ENCODE measurements at regions not wholly inside any gene's neighbourhood (a gene's known extent, or its start where the extent isn't known, plus 50 kb on each side); places are given as distances from the start of the nearest gene placed in this dataset.

DNA sequence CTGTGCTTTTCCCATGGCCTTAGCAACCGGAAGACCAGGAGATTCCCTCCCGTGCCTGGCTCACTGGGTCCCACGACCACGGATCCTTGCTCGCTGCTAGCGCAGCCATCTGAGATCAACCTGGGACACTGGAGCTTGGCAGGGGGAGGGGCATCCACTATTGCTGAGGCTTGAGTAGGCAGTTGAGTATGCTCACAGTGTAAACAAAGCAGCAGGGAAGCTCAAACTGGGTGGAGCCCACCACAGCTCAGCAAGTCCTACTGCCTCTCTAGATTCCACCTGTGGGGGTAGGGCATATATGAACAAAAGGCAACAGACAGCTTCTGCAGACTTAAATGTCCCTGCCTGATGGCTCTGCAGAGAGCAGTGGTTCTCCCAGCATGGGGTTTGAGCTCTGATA, 697.0 kb downstream of the SORCS1 start:
- no peak overlapping the region for H3K9ac ChIP-seq (ENCODE audit: low read length)
- no peaks in the 10 kb centered on the region for H3K27me3 ChIP-seq (replicated peaks; ENCODE audit: control insufficient read depth, insufficient read depth, low read length)
- no peaks in the 10 kb centered on the region for H3K36me3 ChIP-seq (ENCODE audit: control insufficient read depth, insufficient read depth, low read length, severe bottlenecking)
- DNase-seq (ENCODE audit: low read depth), result no peak
- no peaks in the 10 kb centered on the region for H3K4me1 ChIP-seq (ENCODE audit: control insufficient read depth, insufficient read depth, low read length)
- no peaks in the 10 kb centered on the region for H3K9me3 ChIP-seq (ENCODE audit: control insufficient read depth, low read length)
- H3K4me3 ChIP-seq (ENCODE audit: low read length), result no peak overlapping the region

DNA sequence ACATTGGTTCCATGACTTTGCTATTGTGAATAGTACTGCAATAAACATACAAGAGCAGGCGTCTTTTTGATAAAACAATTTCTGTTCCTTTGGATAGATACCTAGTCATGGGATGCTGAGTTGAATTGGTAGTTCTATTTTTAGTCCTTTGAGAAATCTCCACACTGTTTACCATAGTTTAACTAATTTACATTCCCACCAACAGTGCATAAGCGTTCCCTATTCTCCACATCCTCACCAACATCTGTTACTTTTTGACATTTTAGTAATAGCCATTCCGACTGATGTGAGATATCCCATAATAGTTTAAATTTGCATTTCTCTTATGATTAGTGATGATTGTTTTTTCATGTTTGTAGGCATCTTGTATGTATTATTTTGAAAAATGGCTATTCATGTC, 707.0 kb downstream of the SORCS1 start:
- no peak for DNase-seq (ENCODE audit: low read depth)
- no peaks in the 10 kb centered on the region for H3K27me3 ChIP-seq (replicated peaks; ENCODE audit: control insufficient read depth, insufficient read depth, low read length)
- no peaks in the 10 kb centered on the region for H3K4me1 ChIP-seq (ENCODE audit: control insufficient read depth, insufficient read depth, low read length)
- H3K36me3 ChIP-seq (ENCODE audit: control insufficient read depth, insufficient read depth, low read length, severe bottlenecking), result no peaks in the 10 kb centered on the region
- no peak overlapping the region for H3K4me3 ChIP-seq (ENCODE audit: low read length)
- no peaks in the 10 kb centered on the region for H3K9me3 ChIP-seq (ENCODE audit: control insufficient read depth, low read length)
- H3K9ac ChIP-seq (ENCODE audit: low read length), result no peak overlapping the region

DNA sequence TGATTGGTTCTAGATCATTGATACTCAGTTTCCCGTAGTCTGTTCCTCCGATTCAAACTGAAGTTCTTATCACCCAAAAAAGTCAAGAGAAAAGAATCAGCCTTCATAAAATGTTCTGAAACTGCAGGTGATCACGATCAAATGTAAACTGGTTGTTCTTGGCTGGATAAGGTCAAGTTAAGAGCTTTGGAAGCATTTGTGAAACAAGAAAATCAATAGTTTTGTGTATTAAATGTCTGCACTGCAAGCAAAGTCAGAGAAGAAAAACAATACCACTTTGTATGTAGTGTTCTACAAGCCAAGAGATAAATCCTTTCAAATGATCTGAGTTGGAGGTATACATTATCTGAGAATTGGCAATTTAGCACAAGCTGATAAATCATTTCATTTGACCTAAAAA, 710.3 kb downstream of the SORCS1 start:
- no peak overlapping the region for H3K9ac ChIP-seq (ENCODE audit: low read length)
- no peaks in the 10 kb centered on the region for H3K4me1 ChIP-seq (ENCODE audit: control insufficient read depth, insufficient read depth, low read length)
- no peak for DNase-seq (ENCODE audit: low read depth)
- H3K36me3 ChIP-seq (ENCODE audit: control insufficient read depth, insufficient read depth, low read length, severe bottlenecking), result no peaks in the 10 kb centered on the region
- H3K4me3 ChIP-seq (ENCODE audit: low read length), result no peak overlapping the region
- H3K27me3 ChIP-seq (replicated peaks; ENCODE audit: control insufficient read depth, insufficient read depth, low read length), result no peaks in the 10 kb centered on the region
- no peaks in the 10 kb centered on the region for H3K9me3 ChIP-seq (ENCODE audit: control insufficient read depth, low read length)

DNA sequence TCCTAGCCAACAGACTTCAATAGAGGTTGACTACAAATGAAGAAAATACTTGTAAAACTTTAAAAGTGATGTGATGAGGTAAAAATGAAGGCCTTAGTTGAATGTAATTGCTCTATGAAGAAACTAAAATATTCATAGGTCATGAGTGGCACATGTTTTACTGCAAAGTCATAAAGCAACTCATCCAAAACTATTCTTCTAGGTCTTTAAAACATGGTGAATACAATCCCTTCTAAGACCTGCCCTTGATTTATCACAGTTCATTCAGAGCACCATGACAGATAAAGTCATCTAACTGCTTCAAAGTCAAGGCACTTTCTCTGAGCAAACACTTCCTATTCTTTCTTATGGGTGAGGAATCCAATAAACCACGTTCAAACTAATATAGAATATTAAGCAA, 713.5 kb downstream of the SORCS1 start:
- H3K9me3 ChIP-seq (ENCODE audit: control insufficient read depth, low read length), result no peaks in the 10 kb centered on the region
- H3K36me3 ChIP-seq (ENCODE audit: control insufficient read depth, insufficient read depth, low read length, severe bottlenecking), result no peaks in the 10 kb centered on the region
- DNase-seq (ENCODE audit: low read depth), result peak; percentile 19
- H3K9ac ChIP-seq (ENCODE audit: low read length), result no peak overlapping the region
- no peaks in the 10 kb centered on the region for H3K27me3 ChIP-seq (replicated peaks; ENCODE audit: control insufficient read depth, insufficient read depth, low read length)
- H3K4me1 ChIP-seq (ENCODE audit: control insufficient read depth, insufficient read depth, low read length), result no peaks in the 10 kb centered on the region
- no peak overlapping the region for H3K4me3 ChIP-seq (ENCODE audit: low read length)

DNA sequence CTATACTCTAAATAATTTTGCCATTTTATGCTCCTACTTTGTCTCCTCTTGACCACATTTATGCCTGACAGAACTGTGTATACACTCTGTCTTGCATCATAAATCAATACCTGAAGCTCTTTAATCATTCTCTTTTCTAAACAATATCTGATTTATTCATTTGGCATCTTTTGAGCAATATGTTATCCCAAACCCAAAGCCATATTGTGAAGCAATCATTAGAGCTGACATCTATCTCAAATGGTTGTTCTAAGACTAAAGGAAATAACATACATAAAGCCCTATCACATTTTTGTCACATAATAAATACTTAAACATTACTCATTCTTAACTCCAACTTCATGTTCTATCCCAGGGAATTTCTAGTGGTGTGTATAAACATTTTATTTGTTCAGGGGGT, 717.6 kb downstream of the SORCS1 start:
- DNase-seq (ENCODE audit: low read depth), result no peak
- no peaks in the 10 kb centered on the region for H3K36me3 ChIP-seq (ENCODE audit: control insufficient read depth, insufficient read depth, low read length, severe bottlenecking)
- no peak overlapping the region for H3K9ac ChIP-seq (ENCODE audit: low read length)
- no peak overlapping the region for H3K4me3 ChIP-seq (ENCODE audit: low read length)
- H3K4me1 ChIP-seq (ENCODE audit: control insufficient read depth, insufficient read depth, low read length), result no peaks in the 10 kb centered on the region
- H3K27me3 ChIP-seq (replicated peaks; ENCODE audit: control insufficient read depth, insufficient read depth, low read length), result no peaks in the 10 kb centered on the region
- H3K9me3 ChIP-seq (ENCODE audit: control insufficient read depth, low read length), result no peaks in the 10 kb centered on the region

DNA sequence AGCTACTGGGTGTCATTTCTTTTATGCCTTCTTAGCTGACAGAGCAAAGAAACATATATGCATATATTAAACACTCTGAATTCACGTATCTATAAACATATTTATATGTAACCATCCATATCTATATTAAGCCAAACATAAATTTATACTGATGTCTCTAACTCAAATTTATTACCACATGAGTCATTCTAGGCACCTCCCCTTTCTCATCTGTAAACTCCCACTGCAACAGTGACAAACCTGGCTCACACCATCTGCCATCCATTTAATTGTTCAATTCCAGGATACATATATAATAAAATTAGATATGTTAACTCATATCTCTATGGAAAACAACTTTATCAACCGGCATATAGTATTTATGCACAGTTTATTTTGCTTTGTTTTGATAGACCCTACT, 722.3 kb downstream of the SORCS1 start:
- Histone ChIP-seq H3K27me3 (replicated peaks; ENCODE audit: control insufficient read depth, insufficient read depth, low read length) (no peaks in the 10 kb centered on the region), H3K9ac (ENCODE audit: low read length) (no peak overlapping the region), H3K4me3 (ENCODE audit: low read length) (no peak overlapping the region), H3K9me3 (ENCODE audit: control insufficient read depth, low read length) (no peaks in the 10 kb centered on the region), H3K36me3 (ENCODE audit: control insufficient read depth, insufficient read depth, low read length, severe bottlenecking) (no peaks in the 10 kb centered on the region), H3K4me1 (ENCODE audit: control insufficient read depth, insufficient read depth, low read length) (no peaks in the 10 kb centered on the region)
- DNase-seq (ENCODE audit: low read depth), result no peak

DNA sequence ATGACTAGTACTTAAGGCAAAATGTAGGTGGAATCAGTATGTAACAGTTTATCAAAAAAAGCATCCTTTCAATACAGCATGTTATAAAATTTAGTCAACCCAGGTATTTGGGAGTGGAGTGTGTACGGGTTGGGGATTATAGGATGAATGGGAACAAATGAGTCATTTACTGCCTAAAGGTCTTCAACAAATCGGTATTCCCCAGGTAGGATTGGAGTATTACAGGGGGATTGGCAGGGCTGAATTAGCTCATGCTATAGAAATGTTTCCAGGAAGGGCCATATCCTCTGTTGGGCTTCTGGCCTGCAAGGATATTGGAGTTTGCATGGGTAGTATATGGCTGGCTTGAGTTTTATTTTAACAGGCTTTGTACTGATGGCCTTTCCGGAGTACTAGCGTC, 723.7 kb downstream of the SORCS1 start:
- Histone ChIP-seq H3K4me1 (ENCODE audit: control insufficient read depth, insufficient read depth, low read length) (no peaks in the 10 kb centered on the region), H3K36me3 (ENCODE audit: control insufficient read depth, insufficient read depth, low read length, severe bottlenecking) (no peaks in the 10 kb centered on the region), H3K9me3 (ENCODE audit: control insufficient read depth, low read length) (no peaks in the 10 kb centered on the region), H3K27me3 (replicated peaks; ENCODE audit: control insufficient read depth, insufficient read depth, low read length) (no peaks in the 10 kb centered on the region), H3K4me3 (ENCODE audit: low read length) (no peak overlapping the region), H3K9ac (ENCODE audit: low read length) (no peak overlapping the region)
- no peak for DNase-seq (ENCODE audit: low read depth)

DNA sequence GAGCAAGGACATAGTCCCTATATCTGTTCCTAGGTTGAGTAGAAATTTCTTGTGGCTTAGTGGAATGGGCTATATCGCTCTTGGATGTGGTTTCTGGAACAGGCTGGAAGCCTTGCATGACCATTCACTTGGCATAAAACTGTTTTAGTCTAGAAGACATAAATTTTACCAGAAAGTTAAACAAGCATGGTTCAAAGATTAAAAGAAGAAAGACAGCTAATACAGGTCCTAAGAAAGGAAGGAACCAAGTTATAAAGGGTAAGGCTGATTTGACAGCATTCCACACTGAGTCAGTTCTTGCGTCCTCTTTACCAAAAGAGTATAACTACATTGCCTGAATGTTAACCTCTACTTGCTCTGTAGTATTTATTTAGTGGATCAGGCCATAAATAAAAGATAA, 724.2 kb downstream of the SORCS1 start:
- H3K36me3 ChIP-seq (ENCODE audit: control insufficient read depth, insufficient read depth, low read length, severe bottlenecking), result no peaks in the 10 kb centered on the region
- no peak overlapping the region for H3K4me3 ChIP-seq (ENCODE audit: low read length)
- H3K9ac ChIP-seq (ENCODE audit: low read length), result no peak overlapping the region
- no peaks in the 10 kb centered on the region for H3K9me3 ChIP-seq (ENCODE audit: control insufficient read depth, low read length)
- no peaks in the 10 kb centered on the region for H3K4me1 ChIP-seq (ENCODE audit: control insufficient read depth, insufficient read depth, low read length)
- H3K27me3 ChIP-seq (replicated peaks; ENCODE audit: control insufficient read depth, insufficient read depth, low read length), result no peaks in the 10 kb centered on the region
- DNase-seq (ENCODE audit: low read depth), result no peak

DNA sequence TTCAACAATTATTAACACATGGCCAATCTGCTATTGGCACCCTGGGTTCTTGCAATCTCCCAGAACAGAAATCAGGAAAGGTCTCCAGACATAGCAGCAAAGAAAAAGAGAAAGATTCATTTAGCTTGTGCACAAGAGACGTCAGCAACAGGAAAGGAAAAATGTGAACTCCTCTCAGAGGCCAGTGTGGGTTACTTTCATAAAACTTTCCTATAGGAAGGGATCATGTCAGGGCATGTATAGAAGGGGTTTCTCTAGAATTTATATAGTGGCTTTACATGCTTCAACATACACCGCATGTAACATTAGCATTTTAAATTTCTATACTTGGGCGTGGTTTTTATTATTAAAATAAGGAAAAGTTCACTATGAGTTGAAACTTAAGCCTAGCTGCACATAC, 725.1 kb downstream of the SORCS1 start:
- no peak for DNase-seq (ENCODE audit: low read depth)
- Histone ChIP-seq H3K36me3 (ENCODE audit: control insufficient read depth, insufficient read depth, low read length, severe bottlenecking) (no peaks in the 10 kb centered on the region), H3K4me3 (ENCODE audit: low read length) (no peak overlapping the region), H3K9me3 (ENCODE audit: control insufficient read depth, low read length) (no peaks in the 10 kb centered on the region), H3K9ac (ENCODE audit: low read length) (no peak overlapping the region), H3K27me3 (replicated peaks; ENCODE audit: control insufficient read depth, insufficient read depth, low read length) (no peaks in the 10 kb centered on the region), H3K4me1 (ENCODE audit: control insufficient read depth, insufficient read depth, low read length) (no peaks in the 10 kb centered on the region)

DNA sequence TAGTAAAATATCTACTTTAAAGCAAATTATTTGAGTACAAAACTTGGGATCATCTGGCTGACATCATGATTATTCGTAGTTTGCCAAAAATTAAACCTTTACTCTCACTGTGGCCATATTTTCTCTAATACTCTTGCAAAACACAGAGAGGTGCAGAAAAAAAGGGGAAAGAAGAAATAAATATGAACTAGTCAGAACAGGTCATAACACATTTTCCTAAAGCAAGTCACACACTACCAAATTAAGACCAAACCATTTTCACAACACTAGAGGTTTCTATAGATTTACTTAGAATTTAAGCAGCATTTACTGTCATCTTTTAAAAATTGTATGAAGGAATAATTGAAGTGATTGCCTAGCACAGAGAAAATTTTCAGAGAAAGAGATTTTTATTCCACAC, 726.1 kb downstream of the SORCS1 start:
- H3K36me3 ChIP-seq (ENCODE audit: control insufficient read depth, insufficient read depth, low read length, severe bottlenecking), result no peaks in the 10 kb centered on the region
- DNase-seq (ENCODE audit: low read depth), result no peak

DNA sequence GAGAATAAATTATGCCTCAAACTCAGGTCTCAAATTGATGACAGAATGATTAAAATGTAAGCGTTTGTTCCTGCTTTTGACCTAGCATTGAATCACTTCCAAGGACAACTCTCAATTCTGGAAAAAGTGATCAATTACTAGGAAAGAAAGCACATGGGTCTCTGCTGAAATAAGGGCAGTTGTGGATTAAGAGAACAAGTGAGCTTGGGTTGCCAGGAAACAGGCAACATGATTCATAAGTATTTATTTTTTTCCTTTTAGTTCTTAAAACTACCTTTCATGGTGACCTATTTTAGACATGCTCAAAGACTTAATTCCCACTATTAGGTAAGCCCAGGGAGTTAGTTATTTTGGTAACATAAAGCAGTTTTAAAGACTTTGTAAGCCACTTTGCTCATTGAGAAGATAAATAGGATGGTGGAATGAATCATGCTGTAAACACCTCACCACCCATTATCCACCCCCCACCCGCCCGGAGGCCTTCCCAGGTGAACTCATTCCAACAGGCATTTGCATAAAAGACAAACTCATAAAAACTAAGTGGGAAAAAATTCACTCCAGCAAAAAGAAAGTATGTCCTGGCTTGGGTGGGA, 728.3 kb downstream of the SORCS1 start:
- no peak overlapping the region for H3K9ac ChIP-seq (ENCODE audit: low read length)
- no peak for DNase-seq (ENCODE audit: low read depth)

More for the DNA sequence above, 726.1 kb downstream of the SORCS1 start:
- Histone ChIP-seq H3K4me3 (ENCODE audit: low read length) (no peak overlapping the region), H3K9me3 (ENCODE audit: control insufficient read depth, low read length) (no peaks in the 10 kb centered on the region), H3K9ac (ENCODE audit: low read length) (no peak overlapping the region), H3K27me3 (replicated peaks; ENCODE audit: control insufficient read depth, insufficient read depth, low read length) (no peaks in the 10 kb centered on the region), H3K4me1 (ENCODE audit: control insufficient read depth, insufficient read depth, low read length) (no peaks in the 10 kb centered on the region)

DNA sequence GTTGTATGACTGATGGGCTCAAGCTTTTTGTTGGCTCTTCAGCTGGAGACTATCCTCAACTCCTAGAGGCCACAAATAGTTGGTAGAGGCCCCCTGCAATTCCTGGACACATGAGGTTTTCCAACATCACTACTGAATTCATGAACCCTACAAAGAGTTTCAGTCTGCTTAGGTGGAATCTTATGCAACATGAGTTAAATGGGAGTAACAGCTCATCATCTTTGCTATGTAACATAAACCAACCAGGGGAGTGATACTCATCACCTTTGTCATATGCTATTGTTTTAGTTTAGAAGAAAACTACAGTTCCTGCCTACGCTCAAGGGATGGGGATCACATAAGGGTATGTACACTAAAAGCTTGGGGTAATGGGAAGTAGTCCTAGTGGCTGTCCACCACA, 729.4 kb downstream of the SORCS1 start:
- no peaks in the 10 kb centered on the region for H3K36me3 ChIP-seq (ENCODE audit: control insufficient read depth, insufficient read depth, low read length, severe bottlenecking)
- no peaks in the 10 kb centered on the region for H3K9me3 ChIP-seq (ENCODE audit: control insufficient read depth, low read length)
- H3K4me3 ChIP-seq (ENCODE audit: low read length), result no peak overlapping the region
- H3K9ac ChIP-seq (ENCODE audit: low read length), result no peak overlapping the region
- no peaks in the 10 kb centered on the region for H3K4me1 ChIP-seq (ENCODE audit: control insufficient read depth, insufficient read depth, low read length)
- no peak for DNase-seq (ENCODE audit: low read depth)
- H3K27me3 ChIP-seq (replicated peaks; ENCODE audit: control insufficient read depth, insufficient read depth, low read length), result no peaks in the 10 kb centered on the region

More for the DNA sequence above, 728.3 kb downstream of the SORCS1 start:
- Histone ChIP-seq H3K27me3 (replicated peaks; ENCODE audit: control insufficient read depth, insufficient read depth, low read length) (no peaks in the 10 kb centered on the region), H3K36me3 (ENCODE audit: control insufficient read depth, insufficient read depth, low read length, severe bottlenecking) (no peaks in the 10 kb centered on the region), H3K4me3 (ENCODE audit: low read length) (no peak overlapping the region), H3K9me3 (ENCODE audit: control insufficient read depth, low read length) (no peaks in the 10 kb centered on the region), H3K4me1 (ENCODE audit: control insufficient read depth, insufficient read depth, low read length) (no peaks in the 10 kb centered on the region)

All from adipocyte (in vitro differentiated cells).